GM12801 (cell line): ENCODE measurements at regions not wholly inside any gene's neighbourhood (a gene's known extent, or its start where the extent isn't known, plus 50 kb on each side); places are given as distances from the start of the nearest gene placed in this dataset.

Experiments used
- TF ChIP-seq, protein P1 (sequence below): IDR thresholded peaks from one replicate; pipeline ENCODE4 v1.5.1; 2011; ENCODE audit warnings: control low read depth; ENCODE audit not compliant: insufficient read length; ENCODE audit errors: extremely low read depth

GRCh38 chr12:66741919-66742318, 63.0 kb upstream of the GRIP1 start:
- TF ChIP-seq, protein P1, sequence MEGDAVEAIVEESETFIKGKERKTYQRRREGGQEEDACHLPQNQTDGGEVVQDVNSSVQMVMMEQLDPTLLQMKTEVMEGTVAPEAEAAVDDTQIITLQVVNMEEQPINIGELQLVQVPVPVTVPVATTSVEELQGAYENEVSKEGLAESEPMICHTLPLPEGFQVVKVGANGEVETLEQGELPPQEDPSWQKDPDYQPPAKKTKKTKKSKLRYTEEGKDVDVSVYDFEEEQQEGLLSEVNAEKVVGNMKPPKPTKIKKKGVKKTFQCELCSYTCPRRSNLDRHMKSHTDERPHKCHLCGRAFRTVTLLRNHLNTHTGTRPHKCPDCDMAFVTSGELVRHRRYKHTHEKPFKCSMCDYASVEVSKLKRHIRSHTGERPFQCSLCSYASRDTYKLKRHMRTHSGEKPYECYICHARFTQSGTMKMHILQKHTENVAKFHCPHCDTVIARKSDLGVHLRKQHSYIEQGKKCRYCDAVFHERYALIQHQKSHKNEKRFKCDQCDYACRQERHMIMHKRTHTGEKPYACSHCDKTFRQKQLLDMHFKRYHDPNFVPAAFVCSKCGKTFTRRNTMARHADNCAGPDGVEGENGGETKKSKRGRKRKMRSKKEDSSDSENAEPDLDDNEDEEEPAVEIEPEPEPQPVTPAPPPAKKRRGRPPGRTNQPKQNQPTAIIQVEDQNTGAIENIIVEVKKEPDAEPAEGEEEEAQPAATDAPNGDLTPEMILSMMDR = no peak

- TF ChIP-seq, protein P1 = no peak
Observed at GRCh38 chr12:66742508-66743367, 63.9 kb upstream of the GRIP1 start.

GRCh38 chr12:66744461-66744860, 65.6 kb upstream of the GRIP1 start:
- TF ChIP-seq, protein P1 = no peak

DNA sequence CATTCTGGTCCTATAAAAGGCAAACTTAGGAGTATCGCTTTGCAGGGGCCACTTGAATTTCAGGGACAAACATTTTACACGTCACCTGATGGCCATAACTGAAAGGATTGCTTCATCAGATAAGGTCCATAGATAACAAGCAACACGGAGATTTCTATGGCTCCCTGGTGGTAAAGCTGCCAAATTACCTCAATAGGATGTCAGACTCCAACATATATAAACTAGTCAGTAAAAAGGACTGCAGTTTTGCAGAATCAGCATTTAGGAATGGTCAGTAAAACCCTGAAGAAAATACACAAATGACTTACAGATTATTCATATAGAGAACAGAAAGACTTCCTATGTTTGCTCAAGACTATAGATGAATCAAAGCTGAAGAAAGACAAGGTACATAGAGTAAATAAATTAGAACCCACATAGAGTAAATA, 66.1 kb upstream of the GRIP1 start:
- TF ChIP-seq, protein P1 = no peak

DNA sequence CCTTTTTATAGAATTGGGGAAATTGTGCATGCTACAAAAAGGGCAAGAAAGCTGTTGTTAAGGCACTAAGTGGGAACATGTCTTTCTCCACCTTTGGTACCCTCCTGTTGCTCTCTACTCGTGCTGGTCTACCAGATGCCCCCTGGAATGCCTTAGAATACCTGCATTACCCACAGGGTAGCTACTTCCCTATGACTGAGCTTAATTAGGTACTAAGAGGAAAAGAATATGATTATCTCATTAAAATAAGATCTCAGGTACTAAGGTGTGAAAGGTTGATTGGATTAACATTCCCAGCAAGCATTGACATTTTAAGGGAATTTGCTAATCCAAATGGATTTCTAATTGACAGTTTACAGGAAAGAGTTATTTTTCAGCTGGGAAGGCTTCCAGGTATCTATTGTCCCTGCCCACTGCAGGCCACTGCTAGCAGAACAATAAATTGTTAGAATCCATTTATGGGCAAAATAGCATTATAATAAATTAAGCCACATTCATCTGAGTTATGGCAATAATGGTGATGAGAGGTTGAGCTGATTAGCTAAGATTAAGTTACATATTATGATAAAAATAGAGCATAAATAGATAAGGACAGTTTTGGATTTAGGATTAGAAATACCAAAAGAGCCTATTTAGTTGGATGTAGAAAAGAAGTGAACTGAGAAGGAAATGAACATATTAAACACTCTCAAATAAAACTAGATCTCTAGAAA, 67.8 kb upstream of the GRIP1 start:
- TF ChIP-seq, protein P1 = no peak

DNA sequence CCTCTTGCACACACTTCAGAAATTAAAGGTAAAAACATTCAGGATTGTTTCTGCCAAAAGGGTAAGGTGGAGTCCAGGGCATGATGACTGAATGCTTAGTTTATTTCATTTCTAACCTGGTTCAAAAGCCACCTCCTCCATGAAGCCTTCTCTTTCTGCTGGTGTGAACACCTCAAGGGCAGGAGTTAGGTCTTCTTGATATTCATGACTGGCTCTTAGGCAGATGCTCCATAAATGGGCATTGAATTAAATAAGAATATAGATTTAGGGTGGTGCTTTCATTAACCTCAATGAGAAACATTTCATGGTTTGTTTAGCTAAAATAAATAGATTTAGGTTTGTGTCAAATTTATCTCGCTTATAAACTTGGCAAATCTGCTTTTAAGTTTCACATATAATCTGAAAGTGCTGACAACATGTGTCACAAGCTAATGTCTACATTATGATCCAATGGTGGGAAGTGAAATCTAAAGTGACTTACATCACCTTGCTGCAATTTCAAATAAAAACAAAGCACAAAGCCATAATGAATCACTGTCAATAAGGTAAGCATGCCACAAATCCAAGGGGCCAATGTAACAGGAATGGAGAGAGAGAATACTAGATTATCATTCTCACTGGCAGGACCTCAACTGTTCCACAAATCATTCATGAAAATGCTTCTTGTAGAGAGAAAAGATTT, 72.7 kb upstream of the GRIP1 start:
- TF ChIP-seq, protein P1 = no peak

DNA sequence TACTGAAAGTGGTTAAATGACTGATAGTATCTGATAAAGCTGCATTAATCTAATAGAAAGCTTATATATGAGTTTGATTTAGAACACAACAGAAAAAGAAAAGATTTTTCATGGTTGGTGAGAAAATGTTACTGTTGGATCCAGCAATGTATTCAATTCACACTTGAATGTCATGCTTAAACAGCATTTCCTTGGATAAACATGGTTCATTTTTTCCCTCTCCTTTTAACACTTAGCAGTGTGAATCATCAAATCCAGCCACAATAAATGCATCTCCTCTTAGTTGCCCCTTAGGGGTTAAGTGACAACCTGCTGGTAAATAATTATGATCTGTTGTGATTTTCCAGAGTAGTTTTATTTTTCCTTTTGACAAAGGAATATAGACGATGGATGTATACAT, 74.9 kb upstream of the GRIP1 start:
- TF ChIP-seq, protein P1 = no peak
